ENCODE measurements at regions not wholly inside any gene's neighbourhood (a gene's known extent, or its start where the extent isn't known, plus 50 kb on each side); places are given as distances from the start of the nearest gene placed in this dataset.
"Not testable (repeated sequence)": the region's sequence is repeated elsewhere in the genome, so short reads cannot be mapped to it uniquely, and the experiment has no call there.

GRCh38 chr1:227508431-227508830 is 54.9 kb upstream of the ZNF678 start:
- DNase-seq (ENCODE audit: low spot score in 2 of 2) (no peak), ATAC-seq (no peak)
- Mint-ChIP-seq H3K4me1 (no peaks in the 10 kb centered on the region), H3K36me3 (no peaks in the 10 kb centered on the region), H3K9me3 (no peaks in the 10 kb centered on the region), H3K4me3 (no peak overlapping the region), H3K27ac (no peak overlapping the region)

GRCh38 chr1:227506490-227507393 is 56.6 kb upstream of the ZNF678 start:
- H3K4me1 Mint-ChIP-seq; H3K9me3 Mint-ChIP-seq; DNase-seq (ENCODE audit: low spot score in 2 of 2); ATAC-seq; H3K36me3 Mint-ChIP-seq; H3K4me3 Mint-ChIP-seq; H3K27ac Mint-ChIP-seq: not testable (repeated sequence)

- H3K36me3 Mint-ChIP-seq; H3K9me3 Mint-ChIP-seq; H3K4me3 Mint-ChIP-seq; H3K4me1 Mint-ChIP-seq; DNase-seq (ENCODE audit: low spot score in 2 of 2); H3K27ac Mint-ChIP-seq; ATAC-seq: not testable (repeated sequence)
Observed at GRCh38 chr1:227496045-227496444, 67.3 kb upstream of the ZNF678 start.

GRCh38 chr1:227493863-227494551 is 69.3 kb upstream of the ZNF678 start:
- not testable (repeated sequence) for H3K36me3 Mint-ChIP-seq, ATAC-seq

GRCh38 chr1:227490478-227490877 is 72.9 kb upstream of the ZNF678 start:
- Mint-ChIP-seq H3K4me1 (no peaks in the 10 kb centered on the region), H3K9me3 (no peaks in the 10 kb centered on the region), H3K27ac (no peak overlapping the region), H3K4me3 (no peak overlapping the region), H3K36me3 (no peaks in the 10 kb centered on the region)
- no peak for DNase-seq (ENCODE audit: low spot score in 2 of 2)
- no peak for ATAC-seq

More at GRCh38 chr1:227493863-227494551, 69.3 kb upstream of the ZNF678 start:
- H3K4me1 Mint-ChIP-seq; H3K27ac Mint-ChIP-seq; H3K4me3 Mint-ChIP-seq; DNase-seq (ENCODE audit: low spot score in 2 of 2); H3K9me3 Mint-ChIP-seq: not testable (repeated sequence)

GRCh38 chr1:227490001-227490400 is 73.4 kb upstream of the ZNF678 start:
- no peaks in the 10 kb centered on the region for H3K9me3 Mint-ChIP-seq
- H3K36me3 Mint-ChIP-seq = no peaks in the 10 kb centered on the region
- no peak overlapping the region for H3K27ac Mint-ChIP-seq
- H3K4me3 Mint-ChIP-seq = no peak overlapping the region
- ATAC-seq = no peak
- H3K4me1 Mint-ChIP-seq = no peaks in the 10 kb centered on the region
- DNase-seq (ENCODE audit: low spot score in 2 of 2) = no peak

- no peaks in the 10 kb centered on the region for H3K4me1 Mint-ChIP-seq
- H3K9me3 Mint-ChIP-seq = no peaks in the 10 kb centered on the region
- ATAC-seq = no peak
- no peaks in the 10 kb centered on the region for H3K36me3 Mint-ChIP-seq
- no peak for DNase-seq (ENCODE audit: low spot score in 2 of 2)
- no peak overlapping the region for H3K4me3 Mint-ChIP-seq
- H3K27ac Mint-ChIP-seq = no peak overlapping the region
Observed at GRCh38 chr1:227489572-227489971, 73.8 kb upstream of the ZNF678 start.

- DNase-seq (ENCODE audit: low spot score in 2 of 2) (no peak), ATAC-seq (no peak)
- Mint-ChIP-seq H3K36me3 (no peaks in the 10 kb centered on the region), H3K27ac (no peak overlapping the region), H3K9me3 (no peaks in the 10 kb centered on the region), H3K4me1 (no peaks in the 10 kb centered on the region), H3K4me3 (no peak overlapping the region)
Observed at GRCh38 chr1:227487606-227488005, 75.8 kb upstream of the ZNF678 start.

- H3K4me1 Mint-ChIP-seq = no peaks in the 10 kb centered on the region
- H3K9me3 Mint-ChIP-seq = no peaks in the 10 kb centered on the region
- DNase-seq (ENCODE audit: low spot score in 2 of 2) = no peak
- no peak overlapping the region for H3K27ac Mint-ChIP-seq
- no peak overlapping the region for H3K4me3 Mint-ChIP-seq
- ATAC-seq = no peak
- no peaks in the 10 kb centered on the region for H3K36me3 Mint-ChIP-seq
Observed at GRCh38 chr1:227486559-227486958, 76.8 kb upstream of the ZNF678 start.

GRCh38 chr1:227482023-227482299 is 81.4 kb upstream of the ZNF678 start:
- ATAC-seq (no peak), DNase-seq (ENCODE audit: low spot score in 2 of 2) (no peak)
- no peak overlapping the region for H3K27ac Mint-ChIP-seq
- H3K9me3 Mint-ChIP-seq = no peaks in the 10 kb centered on the region
- no peak overlapping the region for H3K4me3 Mint-ChIP-seq
- H3K4me1 Mint-ChIP-seq = no peaks in the 10 kb centered on the region
- H3K36me3 Mint-ChIP-seq = no peaks in the 10 kb centered on the region

GRCh38 chr1:227474072-227474471 is 89.3 kb upstream of the ZNF678 start:
- not testable (repeated sequence) for H3K36me3 Mint-ChIP-seq, H3K27ac Mint-ChIP-seq, ATAC-seq

GRCh38 chr1:227472772-227473171 is 90.6 kb upstream of the ZNF678 start:
- Mint-ChIP-seq H3K27ac (no peak overlapping the region), H3K4me3 (no peak overlapping the region), H3K36me3 (no peaks in the 10 kb centered on the region), H3K4me1 (no peaks in the 10 kb centered on the region), H3K9me3 (no peaks in the 10 kb centered on the region)
- no peak for ATAC-seq
- peak in 1 of 2 donors; percentile 7 for DNase-seq (ENCODE audit: low spot score in 2 of 2)

More at GRCh38 chr1:227474072-227474471, 89.3 kb upstream of the ZNF678 start:
- not testable (repeated sequence) for H3K4me3 Mint-ChIP-seq, H3K4me1 Mint-ChIP-seq, H3K9me3 Mint-ChIP-seq
- DNase-seq (ENCODE audit: low spot score in 2 of 2) = peak in 1 of 2 donors; percentile 10

GRCh38 chr1:227470688-227471087 is 92.7 kb upstream of the ZNF678 start:
- no peak overlapping the region for H3K4me3 Mint-ChIP-seq
- no peak for ATAC-seq
- DNase-seq (ENCODE audit: low spot score in 2 of 2) = peak in 1 of 2 donors; percentile 4
- H3K4me1 Mint-ChIP-seq = no peaks in the 10 kb centered on the region
- H3K9me3 Mint-ChIP-seq = no peaks in the 10 kb centered on the region
- H3K36me3 Mint-ChIP-seq = no peaks in the 10 kb centered on the region
- no peak overlapping the region for H3K27ac Mint-ChIP-seq

GRCh38 chr1:227469708-227470107 is 93.6 kb upstream of the ZNF678 start:
- ATAC-seq (no peak), DNase-seq (ENCODE audit: low spot score in 2 of 2) (peak in 1 of 2 donors; percentile 6)
- Mint-ChIP-seq H3K36me3 (no peaks in the 10 kb centered on the region), H3K27ac (no peak overlapping the region), H3K4me3 (no peak overlapping the region), H3K9me3 (no peaks in the 10 kb centered on the region), H3K4me1 (no peaks in the 10 kb centered on the region)

- Mint-ChIP-seq H3K9me3 (no peaks in the 10 kb centered on the region), H3K36me3 (no peaks in the 10 kb centered on the region), H3K4me1 (no peaks in the 10 kb centered on the region), H3K4me3 (no peak overlapping the region), H3K27ac (no peak overlapping the region)
- peak; percentile 19 for ATAC-seq
- no peak for DNase-seq (ENCODE audit: low spot score in 2 of 2)
Observed at GRCh38 chr1:227466039-227466645, 97.2 kb upstream of the ZNF678 start.

GRCh38 chr1:227465256-227465655 is 98.1 kb upstream of the ZNF678 start:
- Mint-ChIP-seq H3K9me3 (no peaks in the 10 kb centered on the region), H3K27ac (no peak overlapping the region), H3K36me3 (no peaks in the 10 kb centered on the region), H3K4me1 (no peaks in the 10 kb centered on the region), H3K4me3 (no peak overlapping the region)
- ATAC-seq = peak; percentile 24
- DNase-seq (ENCODE audit: low spot score in 2 of 2) = no peak

Data from stimulated activated effector memory CD8-positive, alpha-beta T cell treated with anti-CD3 and anti-CD28 coated beads, Interleukin-12 subunit alpha, Interleukin-12 subunit beta, amount 100 ng/mL, for 72 hours (primary cell).